ENCODE measurements at regions not wholly inside any gene's neighbourhood (a gene's known extent, or its start where the extent isn't known, plus 50 kb on each side); places are given as distances from the start of the nearest gene placed in this dataset.

DNA sequence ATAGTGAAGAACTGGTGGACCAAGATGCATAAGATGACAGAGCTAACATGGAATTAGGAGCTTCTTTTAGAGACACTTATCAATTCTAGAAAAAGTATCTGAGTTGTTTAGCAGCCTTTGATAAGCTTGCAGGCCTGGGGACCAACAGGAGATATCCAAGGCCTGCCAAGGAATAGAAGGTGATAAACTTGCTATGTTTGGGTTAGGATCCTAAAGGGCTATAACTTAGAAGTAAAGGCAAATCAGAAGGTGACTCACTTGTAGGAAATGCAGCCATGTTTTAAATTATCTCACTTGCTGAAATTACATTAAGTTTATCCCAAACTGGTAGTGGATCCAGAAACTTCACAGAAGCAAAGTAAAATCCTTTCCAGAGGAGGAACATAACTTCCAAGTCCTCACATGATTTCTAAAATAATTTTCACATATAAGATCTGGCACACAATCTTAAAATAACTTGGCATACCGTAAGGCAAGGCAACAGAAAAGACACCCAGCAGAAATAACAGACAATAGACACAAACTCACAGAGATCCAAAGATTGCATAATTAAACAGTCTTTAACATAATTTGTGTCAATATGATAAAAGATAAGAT lies 69.6 kb upstream of the TEAD1 start:
- no peak for TF ChIP-seq RAD21 (IDR thresholded peaks at IDR 0.05; ENCODE audit: low read depth)
- no peak for TF ChIP-seq CEBPB (IDR thresholded peaks at IDR 0.05)
- TF ChIP-seq TCF12 (IDR thresholded peaks at IDR 0.05; ENCODE audit: low read depth) = no peak
- no peak for TF ChIP-seq TEAD4 (IDR thresholded peaks at IDR 0.05)
- TF ChIP-seq ZBTB7A (IDR thresholded peaks at IDR 0.05; ENCODE audit: low read depth) = no peak
- TF ChIP-seq CREB1 (IDR thresholded peaks at IDR 0.05; ENCODE audit: low read depth) = no peak
- TF ChIP-seq NFIC (IDR thresholded peaks at IDR 0.05) = no peak
- no peak for TF ChIP-seq YY1 (IDR thresholded peaks at IDR 0.05; ENCODE audit: low read depth)
- no peak for TF ChIP-seq EGR1 (IDR thresholded peaks at IDR 0.05)
- TF ChIP-seq TAF1 (IDR thresholded peaks at IDR 0.05; ENCODE audit: low read depth) = no peak
- TF ChIP-seq FOXM1 (IDR thresholded peaks at IDR 0.05; ENCODE audit: borderline replicate concordance, low read depth) = no peak
- TF ChIP-seq, protein P1, sequence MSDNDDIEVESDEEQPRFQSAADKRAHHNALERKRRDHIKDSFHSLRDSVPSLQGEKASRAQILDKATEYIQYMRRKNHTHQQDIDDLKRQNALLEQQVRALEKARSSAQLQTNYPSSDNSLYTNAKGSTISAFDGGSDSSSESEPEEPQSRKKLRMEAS (IDR thresholded peaks at IDR 0.05) = no peak
- TF ChIP-seq, protein P2, sequence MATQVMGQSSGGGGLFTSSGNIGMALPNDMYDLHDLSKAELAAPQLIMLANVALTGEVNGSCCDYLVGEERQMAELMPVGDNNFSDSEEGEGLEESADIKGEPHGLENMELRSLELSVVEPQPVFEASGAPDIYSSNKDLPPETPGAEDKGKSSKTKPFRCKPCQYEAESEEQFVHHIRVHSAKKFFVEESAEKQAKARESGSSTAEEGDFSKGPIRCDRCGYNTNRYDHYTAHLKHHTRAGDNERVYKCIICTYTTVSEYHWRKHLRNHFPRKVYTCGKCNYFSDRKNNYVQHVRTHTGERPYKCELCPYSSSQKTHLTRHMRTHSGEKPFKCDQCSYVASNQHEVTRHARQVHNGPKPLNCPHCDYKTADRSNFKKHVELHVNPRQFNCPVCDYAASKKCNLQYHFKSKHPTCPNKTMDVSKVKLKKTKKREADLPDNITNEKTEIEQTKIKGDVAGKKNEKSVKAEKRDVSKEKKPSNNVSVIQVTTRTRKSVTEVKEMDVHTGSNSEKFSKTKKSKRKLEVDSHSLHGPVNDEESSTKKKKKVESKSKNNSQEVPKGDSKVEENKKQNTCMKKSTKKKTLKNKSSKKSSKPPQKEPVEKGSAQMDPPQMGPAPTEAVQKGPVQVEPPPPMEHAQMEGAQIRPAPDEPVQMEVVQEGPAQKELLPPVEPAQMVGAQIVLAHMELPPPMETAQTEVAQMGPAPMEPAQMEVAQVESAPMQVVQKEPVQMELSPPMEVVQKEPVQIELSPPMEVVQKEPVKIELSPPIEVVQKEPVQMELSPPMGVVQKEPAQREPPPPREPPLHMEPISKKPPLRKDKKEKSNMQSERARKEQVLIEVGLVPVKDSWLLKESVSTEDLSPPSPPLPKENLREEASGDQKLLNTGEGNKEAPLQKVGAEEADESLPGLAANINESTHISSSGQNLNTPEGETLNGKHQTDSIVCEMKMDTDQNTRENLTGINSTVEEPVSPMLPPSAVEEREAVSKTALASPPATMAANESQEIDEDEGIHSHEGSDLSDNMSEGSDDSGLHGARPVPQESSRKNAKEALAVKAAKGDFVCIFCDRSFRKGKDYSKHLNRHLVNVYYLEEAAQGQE (IDR thresholded peaks at IDR 0.05; ENCODE audit: low read depth) = no peak
- no peak for TF ChIP-seq EP300 (IDR thresholded peaks at IDR 0.05; ENCODE audit: borderline replicate concordance)
- TF ChIP-seq, protein P3, sequence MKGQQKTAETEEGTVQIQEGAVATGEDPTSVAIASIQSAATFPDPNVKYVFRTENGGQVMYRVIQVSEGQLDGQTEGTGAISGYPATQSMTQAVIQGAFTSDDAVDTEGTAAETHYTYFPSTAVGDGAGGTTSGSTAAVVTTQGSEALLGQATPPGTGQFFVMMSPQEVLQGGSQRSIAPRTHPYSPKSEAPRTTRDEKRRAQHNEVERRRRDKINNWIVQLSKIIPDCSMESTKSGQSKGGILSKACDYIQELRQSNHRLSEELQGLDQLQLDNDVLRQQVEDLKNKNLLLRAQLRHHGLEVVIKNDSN (IDR thresholded peaks at IDR 0.05) = no peak

DNA sequence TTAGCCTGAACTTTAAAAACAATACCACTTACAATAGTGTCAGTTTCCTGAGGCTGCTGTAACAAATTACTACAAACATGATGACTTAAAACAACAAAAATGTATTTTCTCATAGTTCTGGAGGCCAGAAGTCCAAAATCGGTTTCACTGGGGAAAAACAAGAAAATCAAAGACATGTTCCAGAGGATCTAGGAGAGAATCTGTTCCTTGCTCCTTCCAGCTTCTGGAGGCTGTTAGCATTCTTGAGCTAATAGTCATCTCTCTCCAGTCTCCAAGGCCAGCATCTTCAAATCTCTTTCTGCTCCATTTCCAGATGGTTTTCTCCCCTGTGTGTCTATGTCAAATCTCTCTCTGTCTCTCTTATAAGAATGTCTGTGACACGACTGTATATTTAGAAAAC lies 67.6 kb upstream of the TEAD1 start:
- TF ChIP-seq EGR1 (IDR thresholded peaks at IDR 0.05) (no peak), TEAD4 (IDR thresholded peaks at IDR 0.05) (no peak), TAF1 (IDR thresholded peaks at IDR 0.05; ENCODE audit: low read depth) (no peak), RAD21 (IDR thresholded peaks at IDR 0.05; ENCODE audit: low read depth) (no peak), CREB1 (IDR thresholded peaks at IDR 0.05; ENCODE audit: low read depth) (no peak), FOXM1 (IDR thresholded peaks at IDR 0.05; ENCODE audit: borderline replicate concordance, low read depth) (no peak), YY1 (IDR thresholded peaks at IDR 0.05; ENCODE audit: low read depth) (no peak), CEBPB (IDR thresholded peaks at IDR 0.05) (no peak), ZBTB7A (IDR thresholded peaks at IDR 0.05; ENCODE audit: low read depth) (no peak), EP300 (IDR thresholded peaks at IDR 0.05; ENCODE audit: borderline replicate concordance) (no peak), TCF12 (IDR thresholded peaks at IDR 0.05; ENCODE audit: low read depth) (no peak), NFIC (IDR thresholded peaks at IDR 0.05) (no peak)
- TF ChIP-seq, protein P2 (IDR thresholded peaks at IDR 0.05; ENCODE audit: low read depth) = no peak
- TF ChIP-seq, protein P3 (IDR thresholded peaks at IDR 0.05) = no peak
- TF ChIP-seq, protein P1 (IDR thresholded peaks at IDR 0.05) = no peak

DNA sequence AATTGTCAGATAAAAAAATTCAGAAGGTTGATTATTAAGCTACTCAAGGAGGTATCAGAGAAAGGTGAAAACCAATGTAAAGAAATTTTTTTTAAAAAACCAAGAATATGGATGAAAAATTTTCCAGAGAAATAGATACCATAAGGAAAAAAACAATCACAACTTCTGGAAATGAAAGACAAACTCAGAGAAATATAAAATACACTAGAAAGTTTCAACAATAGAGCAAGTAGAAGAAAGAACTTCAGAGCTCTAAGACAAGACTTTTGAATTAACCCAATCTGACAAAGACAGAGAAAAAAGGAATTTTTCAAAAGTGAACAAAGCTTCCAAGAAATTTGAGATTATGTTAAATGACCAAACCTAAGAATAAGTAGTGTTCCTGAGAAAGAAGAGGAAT lies 62.9 kb upstream of the TEAD1 start:
- TF ChIP-seq CEBPB (IDR thresholded peaks at IDR 0.05) (no peak), NFIC (IDR thresholded peaks at IDR 0.05) (no peak), FOXM1 (IDR thresholded peaks at IDR 0.05; ENCODE audit: borderline replicate concordance, low read depth) (no peak), CREB1 (IDR thresholded peaks at IDR 0.05; ENCODE audit: low read depth) (no peak), TEAD4 (IDR thresholded peaks at IDR 0.05) (no peak), EGR1 (IDR thresholded peaks at IDR 0.05) (no peak), TCF12 (IDR thresholded peaks at IDR 0.05; ENCODE audit: low read depth) (no peak), TAF1 (IDR thresholded peaks at IDR 0.05; ENCODE audit: low read depth) (no peak), ZBTB7A (IDR thresholded peaks at IDR 0.05; ENCODE audit: low read depth) (no peak), RAD21 (IDR thresholded peaks at IDR 0.05; ENCODE audit: low read depth) (no peak)
- TF ChIP-seq, protein P1 (IDR thresholded peaks at IDR 0.05) = no peak
- TF ChIP-seq, protein P2 (IDR thresholded peaks at IDR 0.05; ENCODE audit: low read depth) = no peak
- TF ChIP-seq, protein P3 (IDR thresholded peaks at IDR 0.05) = no peak
